HG02623 (cell line): ENCODE measurements at regions not wholly inside any gene's neighbourhood (a gene's known extent, or its start where the extent isn't known, plus 50 kb on each side); places are given as distances from the start of the nearest gene placed in this dataset.

Source experiments
- ATAC-seq: cut with Tn5 transposase; IDR thresholded peaks from one replicate; pipeline ENCODE4 v1.9.1; 2021; ENCODE audit warnings: moderate library complexity; ENCODE audit not compliant: unreplicated experiment

GRCh38 chr4:129167640-129168260 lies 71.8 kb downstream of the C4orf33 start:
- ATAC-seq: no peak

GRCh38 chr4:129172181-129172580 lies 76.2 kb downstream of the C4orf33 start:
- ATAC-seq: no peak

GRCh38 chr4:129176864-129177263 lies 80.9 kb downstream of the C4orf33 start:
- no peak for ATAC-seq

- no peak for ATAC-seq
Observed at GRCh38 chr4:129179276-129179675, 83.3 kb downstream of the C4orf33 start.

GRCh38 chr4:129189630-129190029 lies 93.7 kb downstream of the C4orf33 start:
- no peak for ATAC-seq

GRCh38 chr4:129193357-129194100 lies 97.6 kb downstream of the C4orf33 start:
- ATAC-seq: no peak

- no peak for ATAC-seq
Observed at GRCh38 chr4:129208481-129208880, 112.5 kb downstream of the C4orf33 start.

GRCh38 chr4:129213692-129214091 lies 117.7 kb downstream of the C4orf33 start:
- ATAC-seq: no peak

GRCh38 chr4:129218360-129218759 lies 122.4 kb downstream of the C4orf33 start:
- ATAC-seq: no peak

- no peak for ATAC-seq
Observed at GRCh38 chr4:129218897-129219296, 122.9 kb downstream of the C4orf33 start.

- ATAC-seq: no peak
Observed at GRCh38 chr4:129220254-129220653, 124.3 kb downstream of the C4orf33 start.

- ATAC-seq: no peak
Observed at GRCh38 chr4:129223945-129224344, 128.0 kb downstream of the C4orf33 start.

- no peak for ATAC-seq
Observed at GRCh38 chr4:129230846-129231245, 134.9 kb downstream of the C4orf33 start.

- ATAC-seq: no peak
Observed at GRCh38 chr4:129231945-129232588, 136.1 kb downstream of the C4orf33 start.

GRCh38 chr4:129232589-129233337 lies 136.8 kb downstream of the C4orf33 start:
- no peak for ATAC-seq

- no peak for ATAC-seq
Observed at GRCh38 chr4:129233691-129234090, 137.7 kb downstream of the C4orf33 start.

- no peak for ATAC-seq
Observed at GRCh38 chr4:129236351-129236750, 140.4 kb downstream of the C4orf33 start.

GRCh38 chr4:129239088-129239487 lies 143.1 kb downstream of the C4orf33 start:
- no peak for ATAC-seq

- no peak for ATAC-seq
Observed at GRCh38 chr4:129240816-129241215, 144.9 kb downstream of the C4orf33 start.

- no peak for ATAC-seq
Observed at GRCh38 chr4:129246145-129246544, 150.2 kb downstream of the C4orf33 start.

GRCh38 chr4:129246910-129247461 lies 151.0 kb downstream of the C4orf33 start:
- no peak for ATAC-seq
